Skeletal muscle cell (primary cell): ENCODE measurements at regions not wholly inside any gene's neighbourhood (a gene's known extent, or its start where the extent isn't known, plus 50 kb on each side); places are given as distances from the start of the nearest gene placed in this dataset.
"Not testable (repeated sequence)": the region's sequence is repeated elsewhere in the genome, so short reads cannot be mapped to it uniquely, and the experiment has no call there.

Experiments used
- DNase-seq: peaks from one replicate; pipeline ENCODE4 v3.0.0-alpha.2; 2010; ENCODE audit warnings: low read depth
- H3K4me3 ChIP-seq: 2 replicates; pipeline ENCODE4 v1.5.1; 2011; ENCODE audit warnings: low read depth, mild to moderate bottlenecking, control low read depth, low read length, moderate library complexity

- not testable (repeated sequence) for DNase-seq, H3K4me3 ChIP-seq
These were observed 358.0 kb downstream of the ETV1 start for GRCh38 chr7:13631207-13632049.

- no peak for DNase-seq
- no peak overlapping the region for H3K4me3 ChIP-seq
These were observed 355.6 kb downstream of the ETV1 start for GRCh38 chr7:13633857-13634256.

GRCh38 chr7:13639396-13639795 is 350.1 kb downstream of the ETV1 start:
- no peak for DNase-seq
- H3K4me3 ChIP-seq: no peak overlapping the region

GRCh38 chr7:13641714-13642113 is 347.8 kb downstream of the ETV1 start:
- H3K4me3 ChIP-seq: no peak overlapping the region
- DNase-seq: no peak

- no peak overlapping the region for H3K4me3 ChIP-seq
- no peak for DNase-seq
These were observed 338.3 kb downstream of the ETV1 start for GRCh38 chr7:13651167-13651566.

- no peak overlapping the region for H3K4me3 ChIP-seq
- no peak for DNase-seq
These were observed 333.1 kb downstream of the ETV1 start for GRCh38 chr7:13656330-13656729.

- no peak overlapping the region for H3K4me3 ChIP-seq
- no peak for DNase-seq
These were observed 316.2 kb downstream of the ETV1 start for GRCh38 chr7:13673290-13673689.

GRCh38 chr7:13682626-13683025 is 306.8 kb downstream of the ETV1 start:
- DNase-seq: no peak
- H3K4me3 ChIP-seq: no peak overlapping the region

- DNase-seq: no peak
- no peak overlapping the region for H3K4me3 ChIP-seq
These were observed 302.0 kb downstream of the ETV1 start for GRCh38 chr7:13687500-13687899.

- H3K4me3 ChIP-seq: no peak overlapping the region
- no peak for DNase-seq
These were observed 296.9 kb downstream of the ETV1 start for GRCh38 chr7:13692548-13692947.

- no peak for DNase-seq
- no peak overlapping the region for H3K4me3 ChIP-seq
These were observed 287.2 kb downstream of the ETV1 start for GRCh38 chr7:13702251-13702650.

GRCh38 chr7:13708670-13709069 is 280.8 kb downstream of the ETV1 start:
- H3K4me3 ChIP-seq: no peak overlapping the region
- no peak for DNase-seq

GRCh38 chr7:13713092-13713491 is 276.4 kb downstream of the ETV1 start:
- DNase-seq: no peak

GRCh38 chr7:13715534-13715933 is 273.9 kb downstream of the ETV1 start:
- DNase-seq: no peak
- H3K4me3 ChIP-seq: no peak overlapping the region

More at GRCh38 chr7:13713092-13713491, 276.4 kb downstream of the ETV1 start:
- H3K4me3 ChIP-seq: no peak overlapping the region

GRCh38 chr7:13717031-13717430 is 272.4 kb downstream of the ETV1 start:
- DNase-seq: no peak
- H3K4me3 ChIP-seq: no peak overlapping the region

GRCh38 chr7:13724191-13724976 is 265.1 kb downstream of the ETV1 start:
- DNase-seq: no peak
- no peak overlapping the region for H3K4me3 ChIP-seq

- DNase-seq: no peak
- no peak overlapping the region for H3K4me3 ChIP-seq
These were observed 264.4 kb downstream of the ETV1 start for GRCh38 chr7:13724977-13725566.

GRCh38 chr7:13725591-13725990 is 263.9 kb downstream of the ETV1 start:
- no peak overlapping the region for H3K4me3 ChIP-seq
- DNase-seq: no peak

GRCh38 chr7:13727279-13727678 is 262.2 kb downstream of the ETV1 start:
- H3K4me3 ChIP-seq: no peak overlapping the region
- DNase-seq: no peak

GRCh38 chr7:13727751-13728150 is 261.7 kb downstream of the ETV1 start:
- H3K4me3 ChIP-seq: no peak overlapping the region
- DNase-seq: no peak
